Muscle layer of duodenum (tissue), 2 donors: ENCODE measurements at regions not wholly inside any gene's neighbourhood (a gene's known extent, or its start where the extent isn't known, plus 50 kb on each side); places are given as distances from the start of the nearest gene placed in this dataset.

Experiments
- H3K27ac ChIP-seq: one replicate; pipeline ENCODE4 v1.7.0; 2013; ENCODE audit warnings: mild to moderate bottlenecking, low read length
- H3K27me3 ChIP-seq: one replicate; pipeline ENCODE4 v1.7.0; 2013; ENCODE audit warnings: low read depth, mild to moderate bottlenecking, control low read depth, low read length
- H3K36me3 ChIP-seq, 2 donors: one replicate each; pipeline ENCODE4 v1.7.0; 2013; ENCODE audit warnings: low read length in 2 of 2, control low read depth in 1 of 2, mild to moderate bottlenecking in 1 of 2; ENCODE audit not compliant: insufficient read depth in 2 of 2, control insufficient read depth in 1 of 2
- H3K4me1 ChIP-seq, 2 donors: one replicate each; pipeline ENCODE4 v1.7.0; 2013; ENCODE audit warnings: low read length in 2 of 2, mild to moderate bottlenecking in 2 of 2, control low read depth in 1 of 2, moderate library complexity in 1 of 2; ENCODE audit not compliant: insufficient read depth in 2 of 2, control insufficient read depth in 1 of 2
- H3K4me3 ChIP-seq, 2 donors: one replicate each; pipeline ENCODE4 v1.7.0; 2013; ENCODE audit warnings: low read length in 2 of 2, low read depth in 1 of 2, mild to moderate bottlenecking in 1 of 2
- H3K9me3 ChIP-seq, 2 donors: one replicate each; pipeline ENCODE4 v1.7.0; 2013; ENCODE audit warnings: low read length in 2 of 2, control low read depth in 1 of 2, mild to moderate bottlenecking in 1 of 2; ENCODE audit not compliant: control insufficient read depth in 1 of 2
- donor health status: healthy.

- H3K9me3 ChIP-seq = peaks cover 8 to 11% of the 10 kb centered on the region in 2 donors
- no peaks in the 10 kb centered on the region for H3K27me3 ChIP-seq
- peaks cover 0 to 5% of the 10 kb centered on the region in 2 donors for H3K4me1 ChIP-seq
- no peaks in the 10 kb centered on the region for H3K36me3 ChIP-seq
- no peak overlapping the region for H3K27ac ChIP-seq
- no peak overlapping the region for H3K4me3 ChIP-seq
Observed at GRCh38 chr11:70486731-70487130, 88.4 kb downstream of the CTTN start.

GRCh38 chr11:70487160-70487559 lies 88.8 kb downstream of the CTTN start:
- Histone ChIP-seq H3K36me3 (no peaks in the 10 kb centered on the region), H3K9me3 (peaks cover 8 to 15% of the 10 kb centered on the region in 2 donors)

GRCh38 chr11:70487756-70488155 lies 89.4 kb downstream of the CTTN start:
- H3K4me1 ChIP-seq = peaks cover 0 to under 1% of the 10 kb centered on the region in 2 donors
- H3K27me3 ChIP-seq = no peaks in the 10 kb centered on the region
- H3K9me3 ChIP-seq = peaks cover 8 to 18% of the 10 kb centered on the region in 2 donors
- no peak overlapping the region for H3K4me3 ChIP-seq
- no peak overlapping the region for H3K27ac ChIP-seq
- no peaks in the 10 kb centered on the region for H3K36me3 ChIP-seq

More at GRCh38 chr11:70487160-70487559, 88.8 kb downstream of the CTTN start:
- Histone ChIP-seq H3K4me1 (peaks cover 0 to 5% of the 10 kb centered on the region in 2 donors), H3K27me3 (no peaks in the 10 kb centered on the region), H3K4me3 (no peak overlapping the region), H3K27ac (no peak overlapping the region)

GRCh38 chr11:70488171-70488703 lies 89.9 kb downstream of the CTTN start:
- H3K4me1 ChIP-seq = no peaks in the 10 kb centered on the region
- H3K36me3 ChIP-seq = no peaks in the 10 kb centered on the region
- H3K9me3 ChIP-seq = peaks cover 8 to 18% of the 10 kb centered on the region in 2 donors
- no peak overlapping the region for H3K4me3 ChIP-seq
- no peaks in the 10 kb centered on the region for H3K27me3 ChIP-seq
- no peak overlapping the region for H3K27ac ChIP-seq

- Histone ChIP-seq H3K27ac (no peak overlapping the region), H3K9me3 (peaks cover 8 to 18% of the 10 kb centered on the region in 2 donors), H3K4me1 (no peaks in the 10 kb centered on the region), H3K27me3 (no peaks in the 10 kb centered on the region), H3K4me3 (no peak overlapping the region), H3K36me3 (no peaks in the 10 kb centered on the region)
Observed at GRCh38 chr11:70489276-70489675, 90.9 kb downstream of the CTTN start.

- no peaks in the 10 kb centered on the region for H3K4me1 ChIP-seq
- H3K36me3 ChIP-seq = no peaks in the 10 kb centered on the region
- no peak overlapping the region for H3K27ac ChIP-seq
- H3K4me3 ChIP-seq = no peak overlapping the region
- H3K9me3 ChIP-seq = peaks cover 8 to 18% of the 10 kb centered on the region in 2 donors
- no peaks in the 10 kb centered on the region for H3K27me3 ChIP-seq
Observed at GRCh38 chr11:70490208-70490607, 91.9 kb downstream of the CTTN start.

GRCh38 chr11:70490723-70491558 lies 92.6 kb downstream of the CTTN start:
- H3K36me3 ChIP-seq = no peaks in the 10 kb centered on the region
- no peak overlapping the region for H3K27ac ChIP-seq
- no peak overlapping the region for H3K4me3 ChIP-seq
- H3K4me1 ChIP-seq = no peaks in the 10 kb centered on the region
- peaks cover 8 to 18% of the 10 kb centered on the region in 2 donors for H3K9me3 ChIP-seq
- no peaks in the 10 kb centered on the region for H3K27me3 ChIP-seq

- no peak overlapping the region for H3K27ac ChIP-seq
- H3K4me3 ChIP-seq = no peak overlapping the region
- no peaks in the 10 kb centered on the region for H3K36me3 ChIP-seq
- peaks cover 8 to 18% of the 10 kb centered on the region in 2 donors for H3K9me3 ChIP-seq
- no peaks in the 10 kb centered on the region for H3K27me3 ChIP-seq
- H3K4me1 ChIP-seq = no peaks in the 10 kb centered on the region
Observed at GRCh38 chr11:70491696-70492472, 93.6 kb downstream of the CTTN start.

GRCh38 chr11:70493089-70493474 lies 94.8 kb downstream of the CTTN start:
- no peak overlapping the region for H3K4me3 ChIP-seq
- no peaks in the 10 kb centered on the region for H3K36me3 ChIP-seq
- H3K4me1 ChIP-seq = no peaks in the 10 kb centered on the region
- H3K27me3 ChIP-seq = no peaks in the 10 kb centered on the region
- no peak overlapping the region for H3K27ac ChIP-seq
- H3K9me3 ChIP-seq = peaks cover 8 to 18% of the 10 kb centered on the region in 2 donors

GRCh38 chr11:70493891-70494290 lies 95.6 kb downstream of the CTTN start:
- Histone ChIP-seq H3K36me3 (no peaks in the 10 kb centered on the region), H3K27ac (no peak overlapping the region), H3K27me3 (no peaks in the 10 kb centered on the region), H3K9me3 (peaks cover 8 to 18% of the 10 kb centered on the region in 2 donors), H3K4me3 (no peak overlapping the region), H3K4me1 (no peaks in the 10 kb centered on the region)
